ENCODE measurements at regions not wholly inside any gene's neighbourhood (a gene's known extent, or its start where the extent isn't known, plus 50 kb on each side); places are given as distances from the start of the nearest gene placed in this dataset.

GRCh38 chr4:188975271-188975670, 836.0 kb downstream of the TRIML1 start:
- TF ChIP-seq POLR2A (IDR thresholded peaks at IDR 0.05): no peak
- TF ChIP-seq CTCF (IDR thresholded peaks at IDR 0.05): no peak
- TF ChIP-seq POLR2AphosphoS5 (IDR thresholded peaks at IDR 0.05): no peak

All from gastroesophageal sphincter (tissue), 3 donors.